Prostate gland (tissue), 2 donors: ENCODE measurements at regions not wholly inside any gene's neighbourhood (a gene's known extent, or its start where the extent isn't known, plus 50 kb on each side); places are given as distances from the start of the nearest gene placed in this dataset.

ENCODE experiments used
- DNase-seq: peaks from one replicate; pipeline ENCODE4 v3.0.0-alpha.2; 2019; ENCODE audit warnings: low spot score
- H3K27ac ChIP-seq, 2 donors: fragments of 200-600 bp; sonication (generic); 2 replicates each; pipeline ENCODE4 v1.5.1; 2017 to 2019
- H3K27me3 ChIP-seq: fragments of 200-600 bp; sonication (generic); replicated peaks from 2 replicates; pipeline ENCODE4 v1.5.1; 2019; ENCODE audit not compliant: insufficient read depth
- H3K36me3 ChIP-seq, 2 donors: fragments of 200-600 bp; sonication (generic); 1 replicate in 1 of 2; 2 replicates in 1 of 2; pipeline versions ENCODE4 v1.5.1 to v1.8.1; 2017 to 2019
- H3K4me1 ChIP-seq: fragments of 200-600 bp; sonication (generic); replicated peaks from 2 replicates; pipeline ENCODE4 v1.5.1; 2019
- H3K4me3 ChIP-seq, 2 donors: fragments of 200-600 bp; sonication (generic); 2 replicates each; pipeline ENCODE4 v1.5.1; 2017 to 2019
- H3K9me3 ChIP-seq: fragments of 200-600 bp; sonication (generic); 2 replicates; pipeline ENCODE4 v1.5.1; 2017
- POLR2A ChIP-seq: fragments of 450-650 bp; IDR thresholded peaks from one replicate; pipeline ENCODE4 v1.6.1; 2016; ENCODE audit warnings: antibody characterized with exemption, mild to moderate bottlenecking
- POLR2AphosphoS5 ChIP-seq: sonication (generic); formaldehyde crosslinking; IDR thresholded peaks from one replicate; pipeline ENCODE4 v1.6.1; 2017; ENCODE audit warnings: antibody characterized with exemption
- WGBS: methylation state at CpG from one replicate; pipeline ENCODE4 v1.1.5; 2018; 5-methylcytosine and 5-hydroxymethylcytosine counted together
- intact Hi-C: fragments of 100-400 bp; cut with DNase I; formaldehyde crosslinking; loops from one replicate; pipeline ENCODE4 v1.14.2; 2022
- TF ChIP-seq, protein P1 (sequence below), 4 experiments: fragments of 200-600 bp in 2 of 4; fragments of 450-650 bp in 2 of 4; sonication (generic) in 2 of 4; IDR thresholded peaks; 1 replicate in 3 of 4; 2 replicates in 1 of 4; pipeline ENCODE4 v1.5.1; 2016 to 2019; ENCODE audit warnings: antibody characterized with exemption in 4 of 4, mild to moderate bottlenecking in 2 of 4, moderate library complexity in 2 of 4

DNA sequence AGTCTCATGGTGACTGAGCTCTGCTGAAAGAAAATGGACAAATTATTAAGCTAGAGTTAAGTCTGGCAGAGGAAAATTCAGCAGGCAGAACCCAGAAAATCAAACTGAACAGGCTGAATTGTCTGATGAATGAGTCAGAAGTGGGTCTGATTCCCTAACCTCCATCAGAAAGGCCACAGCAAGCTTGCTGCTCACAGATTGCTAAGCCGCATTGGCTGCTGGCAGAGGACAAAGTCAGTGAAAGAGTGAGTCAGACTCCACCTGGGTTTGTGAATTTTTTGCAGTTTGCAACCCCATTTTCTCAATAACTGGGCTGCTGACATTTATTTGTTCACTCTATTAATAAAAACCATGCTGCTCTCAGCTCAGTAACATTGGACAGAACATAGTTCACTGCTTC is 191.3 kb downstream of the EPM2A start:
- 63% methylated on average over 1 of the region's 1 CpG for WGBS
- Histone ChIP-seq H3K4me3 (no peak overlapping the region), H3K4me1 (no peaks in the 10 kb centered on the region), H3K9me3 (no peaks in the 10 kb centered on the region), H3K36me3 (no peaks in the 10 kb centered on the region), H3K27me3 (no peaks in the 10 kb centered on the region), H3K27ac (no peak overlapping the region)
- DNase-seq: no peak
- TF ChIP-seq, protein P1, sequence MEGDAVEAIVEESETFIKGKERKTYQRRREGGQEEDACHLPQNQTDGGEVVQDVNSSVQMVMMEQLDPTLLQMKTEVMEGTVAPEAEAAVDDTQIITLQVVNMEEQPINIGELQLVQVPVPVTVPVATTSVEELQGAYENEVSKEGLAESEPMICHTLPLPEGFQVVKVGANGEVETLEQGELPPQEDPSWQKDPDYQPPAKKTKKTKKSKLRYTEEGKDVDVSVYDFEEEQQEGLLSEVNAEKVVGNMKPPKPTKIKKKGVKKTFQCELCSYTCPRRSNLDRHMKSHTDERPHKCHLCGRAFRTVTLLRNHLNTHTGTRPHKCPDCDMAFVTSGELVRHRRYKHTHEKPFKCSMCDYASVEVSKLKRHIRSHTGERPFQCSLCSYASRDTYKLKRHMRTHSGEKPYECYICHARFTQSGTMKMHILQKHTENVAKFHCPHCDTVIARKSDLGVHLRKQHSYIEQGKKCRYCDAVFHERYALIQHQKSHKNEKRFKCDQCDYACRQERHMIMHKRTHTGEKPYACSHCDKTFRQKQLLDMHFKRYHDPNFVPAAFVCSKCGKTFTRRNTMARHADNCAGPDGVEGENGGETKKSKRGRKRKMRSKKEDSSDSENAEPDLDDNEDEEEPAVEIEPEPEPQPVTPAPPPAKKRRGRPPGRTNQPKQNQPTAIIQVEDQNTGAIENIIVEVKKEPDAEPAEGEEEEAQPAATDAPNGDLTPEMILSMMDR (IDR thresholded peaks at IDR 0.05): no peak
- TF ChIP-seq POLR2AphosphoS5: no peak
- intact Hi-C loops: no loop called here

DNA sequence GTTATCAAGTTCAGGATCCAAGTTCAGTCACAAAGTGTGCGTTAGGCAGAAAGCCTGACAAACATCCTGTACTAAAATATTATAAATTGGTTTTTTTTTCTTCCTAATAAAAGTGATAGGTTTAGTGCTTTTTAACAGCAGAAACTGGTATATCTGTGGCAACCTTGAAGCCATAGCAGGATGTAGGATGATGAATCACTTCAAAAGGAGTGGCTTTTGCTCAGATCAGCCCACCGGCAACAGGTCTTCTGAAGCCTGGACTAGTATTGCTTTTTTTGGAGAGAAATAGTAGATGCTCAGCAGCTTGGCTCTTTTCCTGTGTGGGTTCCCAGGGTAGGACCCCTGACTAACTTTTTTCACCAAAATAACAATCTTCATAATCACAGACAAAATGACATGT is 190.8 kb downstream of the EPM2A start:
- H3K4me3 ChIP-seq: no peak overlapping the region
- no peaks in the 10 kb centered on the region for H3K9me3 ChIP-seq
- WGBS: 54% methylated on average over 2 of the region's 2 CpGs
- H3K27ac ChIP-seq: no peak overlapping the region
- no peak for TF ChIP-seq POLR2A
- TF ChIP-seq, protein P1 (IDR thresholded peaks at IDR 0.05): no peak
- no peaks in the 10 kb centered on the region for H3K4me1 ChIP-seq
- H3K27me3 ChIP-seq: no peaks in the 10 kb centered on the region
- intact Hi-C loops: no loop called here
- no peak for DNase-seq
- H3K36me3 ChIP-seq: no peaks in the 10 kb centered on the region

DNA sequence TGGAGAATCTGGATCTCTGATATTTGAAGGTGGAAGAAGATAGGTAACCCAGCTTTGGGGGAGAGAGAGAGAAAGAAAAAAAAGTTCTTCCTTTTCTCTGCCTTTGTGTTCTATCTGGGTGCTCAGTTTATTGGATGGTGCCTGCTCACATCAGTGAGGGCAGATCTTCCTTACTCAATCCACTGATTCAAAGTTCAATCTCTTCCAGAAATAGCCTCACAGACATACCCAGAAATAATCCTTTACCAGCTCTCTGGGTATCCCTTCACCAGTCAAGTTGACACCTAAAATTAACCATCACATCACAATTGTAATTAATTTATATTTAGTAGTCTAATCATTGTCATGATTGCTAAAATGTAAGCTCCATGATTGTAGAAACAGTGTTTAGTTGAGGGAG is 189.1 kb downstream of the EPM2A start:
- Histone ChIP-seq H3K27ac (no peak overlapping the region), H3K36me3 (no peaks in the 10 kb centered on the region)
- TF ChIP-seq, protein P1 (IDR thresholded peaks at IDR 0.05): no peak
- TF ChIP-seq POLR2AphosphoS5 (no peak), POLR2A (no peak)

DNA sequence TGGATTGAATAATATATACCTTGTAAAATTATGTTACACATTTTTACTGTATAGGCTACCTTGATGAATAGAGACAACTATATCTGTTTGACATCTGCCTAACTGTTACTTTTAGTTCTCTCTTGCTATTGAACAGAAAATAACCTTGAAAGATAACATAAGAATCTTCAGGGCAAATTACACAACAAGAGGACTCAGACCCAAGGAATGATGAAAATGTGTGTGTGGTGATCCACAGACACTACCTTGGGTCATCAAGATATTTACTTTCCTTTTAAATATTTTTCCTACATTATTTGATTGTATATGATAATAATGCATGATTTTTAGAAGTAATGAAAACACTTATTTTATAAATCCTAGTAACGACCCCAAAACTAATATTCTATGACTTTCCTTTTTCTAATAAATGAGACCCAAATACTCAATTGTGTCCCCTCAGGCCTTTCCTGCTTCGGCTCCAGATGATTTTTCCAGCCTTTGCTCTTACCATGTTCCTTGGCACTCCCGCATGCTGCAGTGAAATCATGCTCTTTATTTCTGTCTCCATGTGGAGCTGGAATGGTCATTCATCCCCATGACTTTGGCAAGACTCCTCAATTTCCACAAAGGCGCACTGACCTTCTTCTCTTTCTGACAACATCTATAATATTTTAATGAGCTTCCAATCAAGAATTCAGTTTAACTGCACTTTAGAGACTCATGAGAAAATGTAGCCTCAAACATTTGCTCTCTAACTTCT is 187.6 kb downstream of the EPM2A start:
- Histone ChIP-seq H3K4me3 (no peak overlapping the region), H3K9me3 (no peaks in the 10 kb centered on the region), H3K4me1 (no peaks in the 10 kb centered on the region), H3K36me3 (no peaks in the 10 kb centered on the region), H3K27ac (no peak overlapping the region), H3K27me3 (no peaks in the 10 kb centered on the region)
- no peak for DNase-seq
- WGBS: 86% methylated on average over 4 of the region's 4 CpGs
- TF ChIP-seq POLR2A (no peak), POLR2AphosphoS5 (no peak)
- TF ChIP-seq, protein P1 (IDR thresholded peaks at IDR 0.05): no peak
- intact Hi-C loops: no loop called here

More for the DNA sequence above, 189.1 kb downstream of the EPM2A start:
- H3K4me3 ChIP-seq: no peak overlapping the region
- intact Hi-C loops: no loop called here
- no peak for DNase-seq
- no peaks in the 10 kb centered on the region for H3K4me1 ChIP-seq
- H3K27me3 ChIP-seq: no peaks in the 10 kb centered on the region
- H3K9me3 ChIP-seq: no peaks in the 10 kb centered on the region

DNA sequence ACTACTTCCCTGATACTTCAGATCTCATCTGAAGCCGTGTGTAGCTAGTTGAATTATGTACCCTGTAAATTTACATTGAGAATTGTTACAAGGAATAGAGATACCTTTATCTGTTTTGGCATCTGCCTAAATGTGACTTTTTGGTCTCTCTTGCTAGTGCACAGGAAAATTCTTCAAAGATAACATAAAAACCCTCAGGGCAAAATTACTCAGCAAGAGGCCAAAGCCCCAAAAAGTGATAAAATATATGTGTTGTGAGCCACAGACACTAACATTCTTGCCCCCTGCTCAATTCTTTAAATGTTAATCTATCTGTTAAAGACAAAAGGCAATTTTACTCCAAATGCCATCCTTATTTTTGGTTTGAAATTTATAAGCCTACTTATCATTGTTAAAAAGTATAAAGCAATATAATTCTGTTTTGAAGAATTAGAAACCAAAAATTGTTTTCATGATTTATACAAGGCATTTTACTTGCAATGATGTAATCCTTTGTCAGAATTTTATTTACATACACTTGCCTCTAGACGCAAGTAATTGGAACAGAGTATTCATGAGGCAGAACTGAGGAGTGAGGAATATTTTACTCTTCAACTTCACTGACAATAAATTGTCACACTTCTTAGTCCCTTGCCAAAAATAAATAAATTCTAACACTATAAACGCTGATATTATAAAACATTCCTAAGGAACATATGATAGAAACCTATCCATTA is 186.2 kb downstream of the EPM2A start:
- TF ChIP-seq POLR2A: no peak
- no peak for TF ChIP-seq POLR2AphosphoS5
- TF ChIP-seq, protein P1 (IDR thresholded peaks at IDR 0.05): no peak
- 27% methylated on average over 3 of the region's 3 CpGs for WGBS
- Histone ChIP-seq H3K9me3 (no peaks in the 10 kb centered on the region), H3K27me3 (no peaks in the 10 kb centered on the region), H3K36me3 (no peaks in the 10 kb centered on the region), H3K27ac (no peak overlapping the region), H3K4me1 (no peaks in the 10 kb centered on the region), H3K4me3 (no peak overlapping the region)
- no peak for DNase-seq
- intact Hi-C loops: no loop called here
